ENCODE measurements at regions not wholly inside any gene's neighbourhood (a gene's known extent, or its start where the extent isn't known, plus 50 kb on each side); places are given as distances from the start of the nearest gene placed in this dataset.
A peak's percentile ranks its signal among the peaks of the same experiment; 100 is the strongest.

- Histone ChIP-seq H3K4me3 (no peak overlapping the region), H3K4me1 (peaks cover 25% of the 10 kb centered on the region), H3K27ac (replicated peaks) (no peak overlapping the region), H3K9me3 (replicated peaks) (no peaks in the 10 kb centered on the region), H3K27me3 (ENCODE audit: low read depth) (no peaks in the 10 kb centered on the region), H3K36me3 (no peaks in the 10 kb centered on the region)
- intact Hi-C loops (cut with micrococcal nuclease) = no loop called here
- TF ChIP-seq CTCF (IDR thresholded peaks at IDR 0.05; ENCODE audit: borderline replicate concordance) = no peak
- DNase-seq = no peak
Measured at GRCh38 chr12:19959353-19959752, 409.0 kb upstream of the PDE3A start.

GRCh38 chr12:19960527-19960926, 407.8 kb upstream of the PDE3A start:
- DNase-seq = no peak
- no peaks in the 10 kb centered on the region for H3K9me3 ChIP-seq (replicated peaks)
- intact Hi-C loops (cut with micrococcal nuclease) = no loop called here

GRCh38 chr12:19962192-19962591, 406.1 kb upstream of the PDE3A start:
- no peak for TF ChIP-seq CTCF (IDR thresholded peaks at IDR 0.05; ENCODE audit: borderline replicate concordance)
- Histone ChIP-seq H3K9me3 (replicated peaks) (no peaks in the 10 kb centered on the region), H3K27ac (replicated peaks) (peak overlapping the region; percentile 17), H3K4me1 (peaks cover 10% of the 10 kb centered on the region), H3K4me3 (no peak overlapping the region), H3K27me3 (ENCODE audit: low read depth) (no peaks in the 10 kb centered on the region), H3K36me3 (no peaks in the 10 kb centered on the region)
- no peak for DNase-seq
- intact Hi-C loops (cut with micrococcal nuclease) = no loop called here

More at GRCh38 chr12:19960527-19960926, 407.8 kb upstream of the PDE3A start:
- Histone ChIP-seq H3K4me1 (peaks cover 14% of the 10 kb centered on the region), H3K27me3 (ENCODE audit: low read depth) (no peaks in the 10 kb centered on the region), H3K27ac (replicated peaks) (no peak overlapping the region), H3K36me3 (no peaks in the 10 kb centered on the region), H3K4me3 (no peak overlapping the region)
- TF ChIP-seq CTCF (IDR thresholded peaks at IDR 0.05; ENCODE audit: borderline replicate concordance) = no peak

GRCh38 chr12:19963972-19964371, 404.4 kb upstream of the PDE3A start:
- Histone ChIP-seq H3K27me3 (ENCODE audit: low read depth) (no peaks in the 10 kb centered on the region), H3K4me3 (no peak overlapping the region), H3K36me3 (no peaks in the 10 kb centered on the region), H3K27ac (replicated peaks) (no peak overlapping the region), H3K9me3 (replicated peaks) (no peaks in the 10 kb centered on the region), H3K4me1 (peaks cover 10% of the 10 kb centered on the region)
- no peak for TF ChIP-seq CTCF (IDR thresholded peaks at IDR 0.05; ENCODE audit: borderline replicate concordance)
- intact Hi-C loops (cut with micrococcal nuclease) = no loop called here
- DNase-seq = no peak

DNA sequence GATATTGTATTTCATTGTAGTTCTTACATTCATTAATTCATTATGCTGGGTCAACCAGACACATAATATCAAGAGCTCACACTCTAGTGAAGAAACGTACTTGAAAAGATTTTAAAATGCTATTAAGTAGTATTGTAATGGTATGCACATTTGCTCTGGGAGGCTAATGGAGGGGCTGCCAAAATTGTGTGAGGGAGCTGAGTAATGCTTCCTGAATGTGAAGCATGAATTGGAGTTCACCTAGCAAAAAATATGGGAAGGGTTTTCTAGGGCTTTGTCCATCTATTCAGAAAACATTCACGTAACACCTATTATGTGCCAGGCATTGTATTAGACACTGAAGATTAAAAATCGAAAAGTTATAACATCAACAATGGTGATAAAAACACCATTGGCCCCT, 403.8 kb upstream of the PDE3A start:
- no peaks in the 10 kb centered on the region for H3K36me3 ChIP-seq
- intact Hi-C loops (cut with micrococcal nuclease) = no loop called here
- DNase-seq = no peak
- H3K9me3 ChIP-seq (replicated peaks) = no peaks in the 10 kb centered on the region
- H3K4me3 ChIP-seq = no peak overlapping the region
- H3K27me3 ChIP-seq (ENCODE audit: low read depth) = no peaks in the 10 kb centered on the region
- H3K4me1 ChIP-seq = peaks cover 10% of the 10 kb centered on the region
- H3K27ac ChIP-seq (replicated peaks) = no peak overlapping the region
- no peak for TF ChIP-seq CTCF (IDR thresholded peaks at IDR 0.05; ENCODE audit: borderline replicate concordance)

Measured in left ventricle myocardium inferior (tissue), 1 donor.